H9 (cell line): ENCODE measurements at regions not wholly inside any gene's neighbourhood (a gene's known extent, or its start where the extent isn't known, plus 50 kb on each side); places are given as distances from the start of the nearest gene placed in this dataset.

Experiments
- DNase-seq: peaks from one replicate; pipeline ENCODE4 v3.0.0-alpha.2; 2017
- H2AFZ ChIP-seq: one replicate; pipeline ENCODE4 v1.6.1; 2013; ENCODE audit warnings: mild to moderate bottlenecking, low read length, control low read depth, moderate library complexity
- H2AK5ac ChIP-seq: 2 replicates; pipeline ENCODE4 v1.6.1; 2013; ENCODE audit warnings: low read length, control low read depth, mixed read lengths; ENCODE audit not compliant: insufficient read length
- H2BK120ac ChIP-seq: one replicate; pipeline ENCODE4 v1.6.1; 2013; ENCODE audit warnings: low read depth, mild to moderate bottlenecking, low read length, control low read depth, inconsistent platforms; ENCODE audit not compliant: poor library complexity, severe bottlenecking
- H2BK12ac ChIP-seq: 2 replicates; pipeline ENCODE4 v1.6.1; 2013; ENCODE audit warnings: low read length, control low read depth, mixed read lengths, low read depth; ENCODE audit not compliant: insufficient read length
- H2BK15ac ChIP-seq: 2 replicates; pipeline ENCODE4 v1.6.1; 2013; ENCODE audit warnings: low read depth, low read length, control low read depth
- H2BK20ac ChIP-seq: one replicate; pipeline ENCODE4 v1.6.1; 2013; ENCODE audit warnings: low read depth, mild to moderate bottlenecking, low read length, control low read depth, inconsistent platforms; ENCODE audit not compliant: poor library complexity, severe bottlenecking
- H2BK5ac ChIP-seq: 2 replicates; pipeline ENCODE4 v1.6.1; 2013; ENCODE audit warnings: low read length, control low read depth, mixed read lengths; ENCODE audit not compliant: insufficient read length
- H3K14ac ChIP-seq: 2 replicates; pipeline ENCODE4 v1.6.1; 2013; ENCODE audit warnings: low read length, control low read depth; ENCODE audit not compliant: insufficient read depth
- H3K18ac ChIP-seq: 2 replicates; pipeline ENCODE4 v1.6.1; 2013; ENCODE audit warnings: low read depth, mild to moderate bottlenecking, mixed read lengths, low read length, control low read depth; ENCODE audit not compliant: insufficient read length
- H3K23ac ChIP-seq: 2 replicates; pipeline ENCODE4 v1.6.1; 2013; ENCODE audit warnings: low read length, control low read depth, mixed read lengths, low read depth; ENCODE audit not compliant: insufficient read length
- H3K23me2 ChIP-seq: 2 replicates; pipeline ENCODE4 v1.6.1; 2013; ENCODE audit warnings: low read depth, mild to moderate bottlenecking, mixed read lengths, low read length, control low read depth; ENCODE audit not compliant: insufficient read length, poor library complexity, severe bottlenecking
- H3K27ac ChIP-seq: 2 replicates; pipeline ENCODE4 v1.5.1; 2013; ENCODE audit warnings: low read length, control low read depth, mixed read lengths, low read depth; ENCODE audit not compliant: insufficient read length
- H3K27me3 ChIP-seq: 2 replicates; pipeline ENCODE4 v1.6.1; 2013; ENCODE audit warnings: low read length, control low read depth, inconsistent platforms; ENCODE audit not compliant: insufficient read depth
- H3K4ac ChIP-seq: 2 replicates; pipeline ENCODE4 v1.6.1; 2013; ENCODE audit warnings: low read depth, mild to moderate bottlenecking, control low read depth, inconsistent platforms, low read length, moderate library complexity
- H3K4me1 ChIP-seq: 2 replicates; pipeline ENCODE4 v1.6.1; 2013; ENCODE audit warnings: low read length, control low read depth, inconsistent platforms; ENCODE audit not compliant: insufficient read depth
- H3K4me2 ChIP-seq: 2 replicates; pipeline ENCODE4 v1.6.1; 2013; ENCODE audit warnings: low read length, control low read depth, mixed read lengths; ENCODE audit not compliant: insufficient read length, insufficient read depth
- H3K56ac ChIP-seq: 2 replicates; pipeline ENCODE4 v1.6.1; 2013; ENCODE audit warnings: low read depth, mild to moderate bottlenecking, mixed read lengths, low read length, control low read depth; ENCODE audit not compliant: insufficient read length
- H3K79me1 ChIP-seq: 2 replicates; pipeline ENCODE4 v1.6.1; 2013; ENCODE audit warnings: low read depth, mild to moderate bottlenecking, moderate library complexity, low read length, control low read depth, inconsistent platforms; ENCODE audit not compliant: insufficient read depth, poor library complexity, severe bottlenecking
- H3K79me2 ChIP-seq: 2 replicates; pipeline ENCODE4 v1.6.1; 2013; ENCODE audit warnings: low read length, control low read depth, inconsistent platforms; ENCODE audit not compliant: insufficient read depth
- H3K9ac ChIP-seq: 2 replicates; pipeline ENCODE4 v1.6.1; 2013; ENCODE audit warnings: low read length, control low read depth, mixed read lengths; ENCODE audit not compliant: insufficient read length; ENCODE audit errors: extremely low read depth
- H3K9me3 ChIP-seq: one replicate; pipeline ENCODE4 v1.6.1; 2013; ENCODE audit warnings: low read depth, low read length, inconsistent platforms; ENCODE audit not compliant: control insufficient read depth
- H3T11ph ChIP-seq: one replicate; pipeline ENCODE4 v1.6.1; 2013; ENCODE audit warnings: mild to moderate bottlenecking, low read length, control low read depth, inconsistent platforms
- H4K20me1 ChIP-seq: one replicate; pipeline ENCODE4 v1.6.1; 2013; ENCODE audit not compliant: control insufficient read depth, insufficient read length, insufficient read depth
- H4K5ac ChIP-seq: 2 replicates; pipeline ENCODE4 v1.6.1; 2013; ENCODE audit warnings: low read depth, mild to moderate bottlenecking, mixed read lengths, low read length, control low read depth; ENCODE audit not compliant: insufficient read length
- H4K8ac ChIP-seq: replicated peaks from 2 replicates; pipeline ENCODE4 v1.6.1; 2013; ENCODE audit warnings: low read length, control low read depth, mixed read lengths, low read depth; ENCODE audit not compliant: insufficient read length
- H4K91ac ChIP-seq: 2 replicates; pipeline ENCODE4 v1.6.1; 2013; ENCODE audit warnings: low read depth, mild to moderate bottlenecking, moderate library complexity, mixed read lengths, low read length, control low read depth; ENCODE audit not compliant: insufficient read length
- H3K27ac Mint-ChIP-seq, 3 experiments: 2 replicates in 2 of 3; 3 replicates in 1 of 3; pipeline ENCODE4 v1.8.0; 2020 to 2021; ENCODE audit warnings: mixed read lengths in 3 of 3, mild to moderate bottlenecking in 1 of 3, moderate library complexity in 1 of 3
- H3K27me3 Mint-ChIP-seq: 2 replicates; pipeline ENCODE4 v1.8.0; 2021; ENCODE audit warnings: low read depth, mild to moderate bottlenecking, moderate library complexity, mixed read lengths
- H3K36me3 Mint-ChIP-seq, 3 experiments: 2 replicates in 2 of 3; 3 replicates in 1 of 3; pipeline ENCODE4 v1.8.0; 2020 to 2021; ENCODE audit warnings: low read depth in 3 of 3, mixed read lengths in 3 of 3; ENCODE audit not compliant: insufficient read depth in 1 of 3
- H3K4me1 Mint-ChIP-seq, 2 experiments: 2 replicates each; pipeline ENCODE4 v1.8.0; 2020; ENCODE audit warnings: mixed read lengths in 2 of 2
- H3K4me3 Mint-ChIP-seq, 2 experiments: 2 replicates in 1 of 2; 3 replicates in 1 of 2; pipeline ENCODE4 v1.8.0; 2020 to 2021; ENCODE audit warnings: mild to moderate bottlenecking in 2 of 2, mixed read lengths in 2 of 2, moderate library complexity in 1 of 2
- H3K9me3 Mint-ChIP-seq, 2 experiments: 2 replicates in 1 of 2; 3 replicates in 1 of 2; pipeline ENCODE4 v1.8.0; 2020; ENCODE audit warnings: mild to moderate bottlenecking in 2 of 2, mixed read lengths in 2 of 2, moderate library complexity in 1 of 2
- WGBS: extraction: QIAGEN DNeasy Blood & Tissue Kit; methylation state at CpG from one replicate; pipeline ENCODE4 v1.1.7; 2013; ENCODE audit warnings: missing lambda C conversion rate, low lambda C conversion rate, mixed read lengths; ENCODE audit not compliant: insufficient read length; ENCODE audit errors: extremely low coverage; 5-methylcytosine and 5-hydroxymethylcytosine counted together
- TF ChIP-seq, protein P1 (sequence below): fragments of 200-600 bp; sonication (generic); conservative IDR thresholded peaks from 3 replicates; pipeline ENCODE4 v1.8.0; 2021; ENCODE audit warnings: antibody characterized with exemption, mild to moderate bottlenecking

- no peak overlapping the region for H3K14ac ChIP-seq
- no peak overlapping the region for H4K91ac ChIP-seq
- H2AK5ac ChIP-seq = no peak overlapping the region
- H2BK20ac ChIP-seq = no peak overlapping the region
- no peaks in the 10 kb centered on the region for H3K79me2 ChIP-seq
- H4K5ac ChIP-seq = no peak overlapping the region
- H3K27ac ChIP-seq = no peak overlapping the region
- no peak overlapping the region for H2BK12ac ChIP-seq
- H3K23me2 ChIP-seq = no peaks in the 10 kb centered on the region
- H4K20me1 ChIP-seq = no peaks in the 10 kb centered on the region
- H2BK5ac ChIP-seq = no peak overlapping the region
- Mint-ChIP-seq H3K4me3 (no peak overlapping the region), H3K27ac (no peak overlapping the region), H3K9me3 (peaks cover 6 to 18% of the 10 kb centered on the region in 2 experiments; a peak in 4 of 5 replicates), H3K36me3 (peaks cover 0 to 5% (median 0%) of the 10 kb centered on the region in 3 experiments; a peak in 2 of 7 replicates), H3K27me3 (no peaks in the 10 kb centered on the region; the same call in 1 of the 2 replicates), H3K4me1 (peaks cover 5 to 8% of the 10 kb centered on the region in 2 experiments)
- no CpG with 5 or more reads among the region's 3 CpGs for WGBS
- no peak overlapping the region for H3K18ac ChIP-seq
- no peak overlapping the region for H2BK15ac ChIP-seq
- H3K56ac ChIP-seq = no peak overlapping the region
- H3K4me2 ChIP-seq = no peak overlapping the region
- no peaks in the 10 kb centered on the region for H3K27me3 ChIP-seq
- H3K9ac ChIP-seq = no peak overlapping the region
- no peak overlapping the region for H2AFZ ChIP-seq
- no peaks in the 10 kb centered on the region for H3K4me1 ChIP-seq
- no peak overlapping the region for H4K8ac ChIP-seq
- no peak overlapping the region for H3K4ac ChIP-seq
- H3T11ph ChIP-seq = no peak overlapping the region
- no peaks in the 10 kb centered on the region for H3K9me3 ChIP-seq
- DNase-seq = no peak
- H2BK120ac ChIP-seq = no peak overlapping the region
- no peak overlapping the region for H3K23ac ChIP-seq
- no peaks in the 10 kb centered on the region for H3K79me1 ChIP-seq
- TF ChIP-seq, protein P1, sequence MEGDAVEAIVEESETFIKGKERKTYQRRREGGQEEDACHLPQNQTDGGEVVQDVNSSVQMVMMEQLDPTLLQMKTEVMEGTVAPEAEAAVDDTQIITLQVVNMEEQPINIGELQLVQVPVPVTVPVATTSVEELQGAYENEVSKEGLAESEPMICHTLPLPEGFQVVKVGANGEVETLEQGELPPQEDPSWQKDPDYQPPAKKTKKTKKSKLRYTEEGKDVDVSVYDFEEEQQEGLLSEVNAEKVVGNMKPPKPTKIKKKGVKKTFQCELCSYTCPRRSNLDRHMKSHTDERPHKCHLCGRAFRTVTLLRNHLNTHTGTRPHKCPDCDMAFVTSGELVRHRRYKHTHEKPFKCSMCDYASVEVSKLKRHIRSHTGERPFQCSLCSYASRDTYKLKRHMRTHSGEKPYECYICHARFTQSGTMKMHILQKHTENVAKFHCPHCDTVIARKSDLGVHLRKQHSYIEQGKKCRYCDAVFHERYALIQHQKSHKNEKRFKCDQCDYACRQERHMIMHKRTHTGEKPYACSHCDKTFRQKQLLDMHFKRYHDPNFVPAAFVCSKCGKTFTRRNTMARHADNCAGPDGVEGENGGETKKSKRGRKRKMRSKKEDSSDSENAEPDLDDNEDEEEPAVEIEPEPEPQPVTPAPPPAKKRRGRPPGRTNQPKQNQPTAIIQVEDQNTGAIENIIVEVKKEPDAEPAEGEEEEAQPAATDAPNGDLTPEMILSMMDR = no peak
Observed at GRCh38 chr10:89875557-89875956, 174.2 kb downstream of the KIF20B start.
